ENCODE measurements at regions not wholly inside any gene's neighbourhood (a gene's known extent, or its start where the extent isn't known, plus 50 kb on each side); places are given as distances from the start of the nearest gene placed in this dataset.

DNA sequence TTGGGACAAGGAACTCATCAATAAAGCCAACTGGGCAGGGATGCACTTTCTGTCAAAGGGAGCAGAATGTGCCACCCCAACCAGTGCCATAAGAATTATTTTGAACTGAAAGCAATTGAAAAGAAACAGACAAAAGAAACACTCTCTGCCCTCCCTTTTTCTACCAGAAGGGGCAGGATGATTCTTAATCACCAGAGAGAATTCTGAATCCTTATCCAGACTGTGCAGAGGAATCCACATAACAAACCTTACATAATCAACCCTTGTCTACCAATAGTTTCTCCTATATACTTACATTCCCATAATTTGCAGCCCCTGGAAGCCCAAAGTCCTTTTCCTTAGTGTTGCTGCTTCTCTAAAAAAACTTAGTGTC is 520.7 kb upstream of the NBEA start:
- Histone ChIP-seq H4K91ac (ENCODE audit: insufficient read depth, low read depth, low read length) (no peak overlapping the region), H3K56ac (ENCODE audit: extremely low read depth, insufficient read depth, low read length) (no peak overlapping the region), H2AFZ (replicated peaks; ENCODE audit: low read length, poor library complexity) (no peak overlapping the region), H4K8ac (ENCODE audit: low read depth in 2 of 2, low read length in 2 of 2) (no peak overlapping the region), H3K4me3 (ENCODE audit: insufficient read depth, low read depth, low read length) (no peak overlapping the region), H2BK5ac (ENCODE audit: low read depth, low read length, poor library complexity, severe bottlenecking) (no peak overlapping the region), H4K5ac (ENCODE audit: low read depth, low read length) (no peak overlapping the region), H3K4me2 (ENCODE audit: low read depth, low read length) (no peak overlapping the region), H2BK120ac (ENCODE audit: low read depth, low read length) (no peak overlapping the region), H3K9ac (ENCODE audit: low read depth, low read length) (no peak overlapping the region), H3K23ac (ENCODE audit: low read depth, low read length) (no peak overlapping the region), H3K9me3 (ENCODE audit: control insufficient read depth, insufficient read depth, low read length) (no peaks in the 10 kb centered on the region), H3K18ac (ENCODE audit: low read depth, low read length) (no peak overlapping the region), H2BK15ac (ENCODE audit: low read depth, low read length) (no peak overlapping the region), H4K20me1 (ENCODE audit: insufficient read depth, low read length) (no peaks in the 10 kb centered on the region), H3K27ac (ENCODE audit: insufficient read depth, low read length) (no peak overlapping the region), H3K27me3 (ENCODE audit: control insufficient read depth, insufficient read depth, low read length) (no peaks in the 10 kb centered on the region), H3K9me1 (ENCODE audit: insufficient read depth, low read length) (no peaks in the 10 kb centered on the region), H2BK20ac (ENCODE audit: low read depth, low read length) (no peak overlapping the region), H3K4ac (ENCODE audit: low read depth, low read length) (no peak overlapping the region), H3K4me1 (ENCODE audit: control insufficient read depth, insufficient read depth, low read length) (no peaks in the 10 kb centered on the region), H3K36me3 (ENCODE audit: control insufficient read depth, insufficient read depth, low read length) (no peaks in the 10 kb centered on the region), H2AK5ac (ENCODE audit: low read depth, low read length) (no peak overlapping the region), H2AK9ac (replicated peaks; ENCODE audit: low read depth, low read length, poor library complexity) (no peak overlapping the region), H3K14ac (replicated peaks; ENCODE audit: low read depth, low read length) (no peak overlapping the region), H3K79me1 (ENCODE audit: low read depth in 1 of 2, low read length in 2 of 2) (no peaks in the 10 kb centered on the region)
- no peak for ATAC-seq (ENCODE audit: low read depth)
- in situ Hi-C loops (cut with MboI; ENCODE audit: low sequenced_read_pairs), result no loop called here
- CTCF ChIA-PET, result no interaction called here
- dilution Hi-C loops (cut with HindIII; ENCODE audit: low sequenced_read_pairs, unreplicated experiment), result no loop called here
- POLR2A ChIA-PET (ENCODE audit: unreplicated experiment), result no interaction called here
- TF ChIP-seq RAD21 (IDR thresholded peaks at IDR 0.05; ENCODE audit: low read length), result no peak
- TF ChIP-seq MXI1 (IDR thresholded peaks at IDR 0.05; ENCODE audit: borderline replicate concordance, low read depth, low read length), result no peak
- TF ChIP-seq SMC3 (IDR thresholded peaks at IDR 0.05; ENCODE audit: low read depth, low read length), result no peak
- no peak for TF ChIP-seq RFX5 (IDR thresholded peaks at IDR 0.05; ENCODE audit: low read depth, low read length)
- no peak for TF ChIP-seq RCOR1 (IDR thresholded peaks at IDR 0.05; ENCODE audit: insufficient replicate concordance, low read length)
- TF ChIP-seq CHD1 (IDR thresholded peaks at IDR 0.05; ENCODE audit: low read depth, low read length), result no peak
- TF ChIP-seq MAFK (IDR thresholded peaks at IDR 0.05; ENCODE audit: low read depth, low read length), result no peak
- no peak for TF ChIP-seq POLR2A (IDR thresholded peaks at IDR 0.05; ENCODE audit: low read depth, low read length)
- intact Hi-C loops (cut with micrococcal nuclease), result no loop called here
- DNase-seq, result no peak
- no TSS peak for BruUV-seq (replicated peaks)

All from IMR-90 (cell line).